Liver (tissue), 3 donors: ENCODE measurements at regions not wholly inside any gene's neighbourhood (a gene's known extent, or its start where the extent isn't known, plus 50 kb on each side); places are given as distances from the start of the nearest gene placed in this dataset.

Experiments used
- EGR1 ChIP-seq, 2 donors: IDR thresholded peaks; 2 replicates each; pipeline ENCODE4 v1.6.1; 2016 to 2018; ENCODE audit warnings: antibody characterized with exemption in 2 of 2, low read depth in 2 of 2
- TF ChIP-seq, protein P1 (sequence below): fragments of 150-350 bp; IDR thresholded peaks from 2 replicates; pipeline ENCODE4 v1.5.1; 2017; ENCODE audit warnings: improper control_type of control experiment, low read depth, low read length; ENCODE audit not compliant: missing input control
- donor health status: healthy.
- donor health status: healthy.

DNA sequence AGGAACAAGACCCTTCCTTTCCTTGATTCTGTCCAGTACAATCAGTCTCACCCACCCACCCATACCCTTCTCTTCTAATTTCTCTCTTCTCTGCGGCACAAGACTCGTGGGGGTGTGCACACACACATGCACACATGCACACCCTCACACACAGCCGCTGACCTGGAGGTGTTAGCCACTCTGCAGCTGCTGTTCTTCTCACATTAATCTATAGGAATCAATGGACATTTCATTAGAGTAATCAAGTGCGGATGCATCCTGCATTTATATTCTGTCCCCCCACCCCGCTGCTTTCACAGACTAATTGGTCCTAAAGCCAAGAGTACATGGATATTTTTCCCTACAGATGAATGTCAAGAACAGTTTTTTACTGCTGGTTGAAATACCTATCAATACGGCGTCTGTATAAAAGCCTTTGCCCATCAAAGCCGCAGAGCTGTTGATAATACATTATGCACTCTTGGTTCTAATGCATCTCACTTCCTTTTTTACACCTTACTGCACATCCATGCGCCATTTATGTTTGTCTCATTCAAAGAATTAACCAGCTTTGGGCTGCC, 186.5 kb upstream of the ONECUT1 start:
- TF ChIP-seq, protein P1, sequence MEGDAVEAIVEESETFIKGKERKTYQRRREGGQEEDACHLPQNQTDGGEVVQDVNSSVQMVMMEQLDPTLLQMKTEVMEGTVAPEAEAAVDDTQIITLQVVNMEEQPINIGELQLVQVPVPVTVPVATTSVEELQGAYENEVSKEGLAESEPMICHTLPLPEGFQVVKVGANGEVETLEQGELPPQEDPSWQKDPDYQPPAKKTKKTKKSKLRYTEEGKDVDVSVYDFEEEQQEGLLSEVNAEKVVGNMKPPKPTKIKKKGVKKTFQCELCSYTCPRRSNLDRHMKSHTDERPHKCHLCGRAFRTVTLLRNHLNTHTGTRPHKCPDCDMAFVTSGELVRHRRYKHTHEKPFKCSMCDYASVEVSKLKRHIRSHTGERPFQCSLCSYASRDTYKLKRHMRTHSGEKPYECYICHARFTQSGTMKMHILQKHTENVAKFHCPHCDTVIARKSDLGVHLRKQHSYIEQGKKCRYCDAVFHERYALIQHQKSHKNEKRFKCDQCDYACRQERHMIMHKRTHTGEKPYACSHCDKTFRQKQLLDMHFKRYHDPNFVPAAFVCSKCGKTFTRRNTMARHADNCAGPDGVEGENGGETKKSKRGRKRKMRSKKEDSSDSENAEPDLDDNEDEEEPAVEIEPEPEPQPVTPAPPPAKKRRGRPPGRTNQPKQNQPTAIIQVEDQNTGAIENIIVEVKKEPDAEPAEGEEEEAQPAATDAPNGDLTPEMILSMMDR: no peak
- no peak for TF ChIP-seq EGR1 (IDR thresholded peaks at IDR 0.05; ENCODE audit: low read depth in 2 of 2)
